ENCODE measurements at regions not wholly inside any gene's neighbourhood (a gene's known extent, or its start where the extent isn't known, plus 50 kb on each side); places are given as distances from the start of the nearest gene placed in this dataset.

DNA sequence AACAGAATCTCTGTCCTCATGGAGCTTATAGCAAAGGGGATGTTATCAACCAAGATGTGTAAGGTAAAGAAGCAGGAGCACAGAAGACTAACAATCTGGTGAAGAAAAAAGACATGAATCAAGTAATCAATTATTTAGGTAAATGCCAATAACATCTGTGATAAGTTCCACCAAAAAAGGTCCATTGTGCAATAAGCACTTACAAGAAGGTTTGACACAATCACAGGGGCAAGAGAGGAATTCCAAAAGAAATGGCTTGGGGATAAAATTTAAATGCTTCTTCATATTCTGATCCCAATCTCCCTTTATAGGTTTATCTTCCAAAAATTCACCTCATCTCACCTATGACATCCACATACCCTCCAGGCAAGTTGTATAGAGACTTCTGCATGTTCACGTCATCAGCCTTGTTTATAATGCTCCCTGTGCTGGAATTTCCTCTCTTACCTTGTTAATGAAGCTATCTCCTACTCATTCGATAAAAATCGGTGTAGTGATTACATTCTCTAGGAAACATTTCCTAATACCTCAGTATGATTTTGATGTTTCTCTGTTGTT is 53.6 kb upstream of the DPT start:
- TF ChIP-seq, protein P1, sequence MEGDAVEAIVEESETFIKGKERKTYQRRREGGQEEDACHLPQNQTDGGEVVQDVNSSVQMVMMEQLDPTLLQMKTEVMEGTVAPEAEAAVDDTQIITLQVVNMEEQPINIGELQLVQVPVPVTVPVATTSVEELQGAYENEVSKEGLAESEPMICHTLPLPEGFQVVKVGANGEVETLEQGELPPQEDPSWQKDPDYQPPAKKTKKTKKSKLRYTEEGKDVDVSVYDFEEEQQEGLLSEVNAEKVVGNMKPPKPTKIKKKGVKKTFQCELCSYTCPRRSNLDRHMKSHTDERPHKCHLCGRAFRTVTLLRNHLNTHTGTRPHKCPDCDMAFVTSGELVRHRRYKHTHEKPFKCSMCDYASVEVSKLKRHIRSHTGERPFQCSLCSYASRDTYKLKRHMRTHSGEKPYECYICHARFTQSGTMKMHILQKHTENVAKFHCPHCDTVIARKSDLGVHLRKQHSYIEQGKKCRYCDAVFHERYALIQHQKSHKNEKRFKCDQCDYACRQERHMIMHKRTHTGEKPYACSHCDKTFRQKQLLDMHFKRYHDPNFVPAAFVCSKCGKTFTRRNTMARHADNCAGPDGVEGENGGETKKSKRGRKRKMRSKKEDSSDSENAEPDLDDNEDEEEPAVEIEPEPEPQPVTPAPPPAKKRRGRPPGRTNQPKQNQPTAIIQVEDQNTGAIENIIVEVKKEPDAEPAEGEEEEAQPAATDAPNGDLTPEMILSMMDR (IDR thresholded peaks at IDR 0.05; ENCODE audit: low read depth, low read length), result no peak
- no peak overlapping the region for H3K4me3 ChIP-seq (ENCODE audit: low read depth, low read length)

DNA sequence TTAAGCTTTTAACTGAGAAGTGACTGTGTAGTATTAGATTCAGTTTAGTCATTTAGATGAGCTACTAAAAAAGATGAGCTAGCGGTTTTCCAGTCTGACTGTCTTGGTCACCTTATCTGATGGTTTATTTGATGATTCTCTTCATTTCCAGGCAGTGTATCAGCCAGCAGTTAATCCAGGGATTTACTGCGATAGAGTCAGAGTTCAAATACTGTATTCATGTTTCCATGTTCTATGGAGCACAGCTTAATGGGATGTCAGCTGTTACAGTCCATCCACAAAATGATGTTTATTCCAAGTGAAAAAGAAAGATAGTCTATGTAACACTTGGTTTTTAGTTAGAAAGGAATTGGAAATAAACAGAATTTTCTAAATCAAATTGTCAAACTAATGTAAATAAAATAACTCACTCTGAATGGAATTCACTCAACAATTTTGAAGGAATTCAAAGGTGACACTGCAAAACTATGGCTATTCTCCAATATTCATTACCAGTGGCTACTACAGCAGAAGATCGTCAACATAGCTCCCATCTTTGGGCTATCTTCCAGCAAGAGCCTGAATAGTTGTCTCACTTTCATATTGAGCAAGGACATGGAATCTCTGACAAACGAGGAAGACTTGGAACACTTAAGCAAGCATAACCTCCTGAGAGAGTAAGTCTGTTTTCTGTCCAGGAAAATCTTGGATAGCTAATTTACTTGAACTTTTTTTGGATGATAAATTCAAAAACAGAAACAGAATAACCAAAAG is 54.6 kb upstream of the DPT start:
- TF ChIP-seq, protein P1 (IDR thresholded peaks at IDR 0.05; ENCODE audit: low read depth, low read length), result no peak
- H3K4me3 ChIP-seq (ENCODE audit: low read depth, low read length), result no peak overlapping the region

DNA sequence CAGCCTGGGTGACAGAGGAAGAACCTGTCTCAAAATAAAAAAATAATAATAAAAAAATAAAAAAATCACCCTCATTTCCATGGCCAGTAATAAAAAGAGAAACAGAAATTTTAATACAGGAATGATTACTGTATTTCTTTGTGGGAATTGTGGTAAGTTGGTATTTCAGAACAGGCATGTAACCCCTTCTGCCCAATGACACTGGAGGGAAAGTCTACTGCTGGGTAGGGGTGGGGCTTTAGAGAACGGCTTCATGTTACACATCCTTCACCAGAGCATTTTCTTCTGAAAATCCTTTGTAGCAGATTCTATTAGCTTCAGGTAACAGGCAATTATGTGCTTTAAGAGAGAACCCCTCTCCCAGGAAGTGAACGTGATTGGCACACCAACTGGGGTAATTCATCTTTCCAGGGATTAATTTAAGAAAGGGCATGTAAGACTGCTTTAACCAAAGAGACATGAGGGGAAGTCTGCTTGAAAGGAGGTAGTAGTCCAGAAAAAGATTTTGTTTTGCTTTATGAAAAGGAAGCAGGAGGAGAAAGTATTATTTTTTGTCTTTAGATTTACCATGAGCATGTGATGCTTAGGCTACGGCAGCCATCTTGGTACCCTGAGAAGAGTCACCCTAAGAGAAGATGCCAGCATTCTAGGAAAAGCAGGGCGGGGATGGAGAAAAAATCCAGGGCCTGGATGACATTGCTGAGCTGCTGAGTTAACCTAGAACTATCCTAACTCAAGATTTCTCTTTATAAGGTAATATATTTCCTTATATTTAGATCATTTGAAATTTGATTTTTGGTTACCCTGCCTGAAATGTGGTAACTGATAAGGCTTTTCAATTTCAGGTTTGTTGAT is 57.7 kb upstream of the DPT start:
- no peak overlapping the region for H3K4me3 ChIP-seq (ENCODE audit: low read depth, low read length)
- TF ChIP-seq, protein P1 (IDR thresholded peaks at IDR 0.05; ENCODE audit: low read depth, low read length), result no peak

DNA sequence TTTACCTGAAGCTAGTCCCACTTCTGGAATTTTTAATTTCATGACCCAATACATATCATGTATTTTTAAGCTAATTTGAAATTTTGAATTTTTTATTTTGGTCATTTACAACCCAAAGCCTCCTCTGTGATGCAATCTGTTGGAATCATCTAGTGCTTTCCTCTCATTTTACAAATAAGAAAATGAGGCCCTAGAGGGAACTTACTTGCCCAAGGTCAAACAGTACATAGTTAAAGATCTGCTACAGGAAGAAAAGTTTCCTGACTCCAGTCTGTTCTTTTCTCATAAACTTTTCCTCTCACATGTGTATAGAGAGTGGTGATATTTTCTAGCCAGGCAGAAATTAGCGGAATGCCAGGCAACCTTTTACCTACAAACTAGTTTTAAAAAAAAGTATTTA is 59.3 kb upstream of the DPT start:
- TF ChIP-seq, protein P1 (IDR thresholded peaks at IDR 0.05; ENCODE audit: low read depth, low read length), result no peak

DNA sequence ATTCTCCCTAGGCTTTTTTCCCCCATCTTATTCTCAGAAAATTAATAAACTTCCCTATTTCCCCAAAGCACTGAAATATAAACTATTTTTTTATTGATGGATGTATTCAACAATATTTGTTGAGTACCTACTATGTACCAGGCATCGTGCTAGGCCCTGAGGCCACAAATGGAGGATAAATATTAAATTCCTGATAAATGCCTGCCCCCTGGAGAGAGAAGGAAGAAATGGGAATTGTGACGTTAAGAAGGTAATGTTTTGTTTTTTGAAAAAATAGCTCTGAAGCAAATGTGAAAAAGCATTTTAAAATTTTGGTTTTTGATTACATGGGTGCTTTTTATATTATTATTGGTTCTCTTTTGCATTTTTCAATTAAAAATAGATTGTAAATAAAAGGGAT is 60.5 kb upstream of the DPT start:
- TF ChIP-seq, protein P1 (IDR thresholded peaks at IDR 0.05; ENCODE audit: low read depth, low read length), result no peak
- no peak overlapping the region for H3K4me3 ChIP-seq (ENCODE audit: low read depth, low read length)

More for the DNA sequence above, 59.3 kb upstream of the DPT start:
- no peak overlapping the region for H3K4me3 ChIP-seq (ENCODE audit: low read depth, low read length)

DNA sequence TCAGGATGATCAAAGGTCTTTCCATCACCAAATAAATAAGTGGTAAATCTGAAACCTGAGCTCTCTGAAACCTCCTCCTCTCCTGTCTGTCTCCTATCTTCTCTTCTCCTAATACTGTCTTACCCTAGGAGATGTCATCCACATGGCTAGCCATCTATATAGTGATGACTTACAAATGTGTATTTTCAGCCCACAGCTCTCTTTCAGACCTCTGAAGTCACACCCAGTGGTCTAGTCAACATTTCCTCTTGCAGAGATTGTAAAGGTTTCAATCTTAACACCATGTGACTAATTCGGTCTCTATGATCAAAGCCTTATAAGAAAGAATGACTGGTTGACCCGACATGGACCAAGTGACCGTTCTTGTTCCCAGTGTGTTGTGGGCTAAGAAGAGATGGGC is 63.1 kb upstream of the DPT start:
- TF ChIP-seq, protein P1 (IDR thresholded peaks at IDR 0.05; ENCODE audit: low read depth, low read length), result no peak

More for the DNA sequence above, 63.1 kb upstream of the DPT start:
- no peak overlapping the region for H3K4me3 ChIP-seq (ENCODE audit: low read depth, low read length)

All from WI38 (cell line).